ENCODE measurements at regions not wholly inside any gene's neighbourhood (a gene's known extent, or its start where the extent isn't known, plus 50 kb on each side); places are given as distances from the start of the nearest gene placed in this dataset.

GRCh38 chr2:105595536-105595935 lies 149.2 kb upstream of the NCK2 start:
- H3K4me1 ChIP-seq (ENCODE audit: control insufficient read depth, insufficient read depth, low read length), result peaks cover 15% of the 10 kb centered on the region
- no peak for DNase-seq
- peaks cover under 1% of the 10 kb centered on the region for H3K9me3 ChIP-seq (ENCODE audit: control insufficient read depth, low read depth, low read length)
- no peak overlapping the region for H3K27ac ChIP-seq (ENCODE audit: low read length)
- no peaks in the 10 kb centered on the region for H3K27me3 ChIP-seq (ENCODE audit: control insufficient read depth, insufficient read depth, low read length)
- H3K36me3 ChIP-seq (ENCODE audit: control insufficient read depth, insufficient read depth, low read length), result no peaks in the 10 kb centered on the region
- H3K4me3 ChIP-seq (ENCODE audit: low read length), result no peak overlapping the region
- no CpG with 5 or more reads among the region's 8 CpGs for WGBS (ENCODE audit: insufficient coverage, low lambda C conversion rate)

- Histone ChIP-seq H3K9me3 (ENCODE audit: control insufficient read depth, low read depth, low read length) (peaks cover 4% of the 10 kb centered on the region), H3K27me3 (ENCODE audit: control insufficient read depth, insufficient read depth, low read length) (no peaks in the 10 kb centered on the region), H3K27ac (ENCODE audit: low read length) (no peak overlapping the region), H3K4me3 (ENCODE audit: low read length) (no peak overlapping the region), H3K4me1 (ENCODE audit: control insufficient read depth, insufficient read depth, low read length) (peaks cover 13% of the 10 kb centered on the region), H3K36me3 (ENCODE audit: control insufficient read depth, insufficient read depth, low read length) (no peaks in the 10 kb centered on the region)
- 100% methylated on average over 1 of the region's 11 CpGs for WGBS (ENCODE audit: insufficient coverage, low lambda C conversion rate)
- no peak for DNase-seq
Observed at GRCh38 chr2:105593221-105593967, 151.3 kb upstream of the NCK2 start.

- Histone ChIP-seq H3K36me3 (ENCODE audit: control insufficient read depth, insufficient read depth, low read length) (no peaks in the 10 kb centered on the region), H3K27me3 (ENCODE audit: control insufficient read depth, insufficient read depth, low read length) (no peaks in the 10 kb centered on the region), H3K9me3 (ENCODE audit: control insufficient read depth, low read depth, low read length) (peaks cover 4% of the 10 kb centered on the region), H3K4me1 (ENCODE audit: control insufficient read depth, insufficient read depth, low read length) (peaks cover 13% of the 10 kb centered on the region), H3K4me3 (ENCODE audit: low read length) (no peak overlapping the region), H3K27ac (ENCODE audit: low read length) (peak overlapping the region; percentile 22)
- WGBS (ENCODE audit: insufficient coverage, low lambda C conversion rate), result 8% methylated on average over 2 of the region's 6 CpGs
- DNase-seq, result peak in 1 of 2 donors; percentile 66
Observed at GRCh38 chr2:105592288-105592687, 152.4 kb upstream of the NCK2 start.

DNA sequence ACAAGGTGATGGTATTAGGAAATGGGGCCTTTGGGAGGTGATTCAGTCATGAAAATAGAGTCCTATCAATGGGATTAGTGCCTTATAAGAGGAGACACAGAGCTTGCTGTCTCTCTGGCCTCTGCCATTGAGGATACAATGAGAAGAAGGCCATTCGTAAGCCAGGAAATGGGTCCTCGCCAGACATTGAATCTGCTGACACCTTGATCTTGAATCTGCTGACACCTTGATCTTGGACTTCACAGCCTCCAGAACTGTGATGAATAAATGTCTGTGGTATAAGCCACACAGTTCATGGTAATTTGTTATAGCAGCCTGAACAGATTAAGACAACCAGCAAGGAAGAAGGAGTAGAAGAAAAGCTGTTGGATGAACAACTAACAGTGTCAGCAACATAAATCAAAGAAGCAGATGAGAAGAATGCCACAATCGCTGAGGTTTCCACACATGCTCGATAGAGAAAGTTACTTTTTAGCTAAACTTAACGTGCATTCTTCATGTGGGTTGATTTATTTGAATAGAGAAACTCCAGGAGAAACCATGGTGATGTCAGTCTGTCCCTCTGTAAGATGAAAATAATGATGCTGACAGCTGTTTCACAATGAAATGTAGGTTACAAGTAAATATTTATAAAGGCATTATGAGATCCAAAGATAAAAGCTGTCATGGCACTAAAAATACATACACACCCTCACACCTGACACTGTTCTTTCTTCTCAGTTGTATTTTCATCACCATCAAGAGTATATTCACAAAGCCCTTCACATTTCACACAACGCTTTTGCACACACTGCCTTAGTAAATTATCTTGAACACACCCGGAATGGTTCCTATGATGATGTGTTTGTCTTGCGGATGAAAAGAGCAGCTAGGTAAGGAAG lies 153.7 kb upstream of the NCK2 start:
- H3K36me3 ChIP-seq (ENCODE audit: control insufficient read depth, insufficient read depth, low read length), result no peaks in the 10 kb centered on the region

DNA sequence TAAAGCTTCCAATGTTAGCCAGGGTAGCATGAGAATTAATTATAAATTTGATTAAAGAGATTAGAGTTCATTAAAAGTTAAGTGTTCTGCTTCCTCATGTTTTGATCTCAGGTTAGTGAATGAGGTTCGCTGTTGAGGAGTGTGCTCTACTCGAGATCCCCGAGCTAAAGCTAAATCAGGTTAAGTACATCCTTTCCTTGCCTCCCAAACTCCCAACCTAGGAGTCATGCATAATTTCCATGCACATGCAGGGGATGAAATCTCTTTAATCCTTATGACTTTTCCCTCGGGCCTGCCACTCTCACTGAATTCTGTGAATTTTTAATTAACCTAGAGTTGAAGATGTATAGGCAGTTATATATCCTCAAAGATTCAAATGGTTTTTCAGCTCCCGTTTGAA lies 156.1 kb upstream of the NCK2 start:
- no peak overlapping the region for H3K4me3 ChIP-seq (ENCODE audit: low read length)
- H3K4me1 ChIP-seq (ENCODE audit: control insufficient read depth, insufficient read depth, low read length), result peaks cover 15% of the 10 kb centered on the region
- no peak overlapping the region for H3K27ac ChIP-seq (ENCODE audit: low read length)
- 92% methylated on average over 2 of the region's 5 CpGs for WGBS (ENCODE audit: insufficient coverage, low lambda C conversion rate)
- H3K9me3 ChIP-seq (ENCODE audit: control insufficient read depth, low read depth, low read length), result peaks cover 4% of the 10 kb centered on the region
- no peaks in the 10 kb centered on the region for H3K27me3 ChIP-seq (ENCODE audit: control insufficient read depth, insufficient read depth, low read length)
- no peaks in the 10 kb centered on the region for H3K36me3 ChIP-seq (ENCODE audit: control insufficient read depth, insufficient read depth, low read length)
- DNase-seq, result no peak

More for the DNA sequence above, 153.7 kb upstream of the NCK2 start:
- Histone ChIP-seq H3K9me3 (ENCODE audit: control insufficient read depth, low read depth, low read length) (peaks cover 4% of the 10 kb centered on the region), H3K27me3 (ENCODE audit: control insufficient read depth, insufficient read depth, low read length) (no peaks in the 10 kb centered on the region), H3K27ac (ENCODE audit: low read length) (no peak overlapping the region), H3K4me3 (ENCODE audit: low read length) (no peak overlapping the region), H3K4me1 (ENCODE audit: control insufficient read depth, insufficient read depth, low read length) (peaks cover 13% of the 10 kb centered on the region)
- no peak for DNase-seq
- WGBS (ENCODE audit: insufficient coverage, low lambda C conversion rate), result 83% methylated on average over 5 of the region's 8 CpGs

DNA sequence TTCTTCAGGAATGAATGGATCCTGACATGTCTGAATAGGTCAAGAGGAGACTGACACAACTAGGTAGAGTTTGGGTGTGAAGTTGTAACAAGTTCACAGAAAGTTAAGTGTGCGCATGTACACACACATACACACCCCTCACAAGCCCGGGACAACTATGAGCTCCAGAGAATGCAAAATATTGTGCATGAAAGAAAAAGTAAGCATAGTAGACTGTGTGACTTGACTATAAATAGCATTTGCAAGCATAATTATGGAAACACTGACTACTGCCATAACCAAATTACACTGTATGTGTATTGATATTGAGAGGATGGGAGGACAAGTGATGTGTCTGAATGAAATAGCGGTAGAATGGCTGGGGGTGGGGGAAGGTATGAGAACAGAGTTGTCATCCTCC lies 157.1 kb upstream of the NCK2 start:
- Histone ChIP-seq H3K27me3 (ENCODE audit: control insufficient read depth, insufficient read depth, low read length) (no peaks in the 10 kb centered on the region), H3K9me3 (ENCODE audit: control insufficient read depth, low read depth, low read length) (peaks cover 4% of the 10 kb centered on the region), H3K4me1 (ENCODE audit: control insufficient read depth, insufficient read depth, low read length) (peaks cover 19% of the 10 kb centered on the region), H3K4me3 (ENCODE audit: low read length) (no peak overlapping the region), H3K27ac (ENCODE audit: low read length) (no peak overlapping the region), H3K36me3 (ENCODE audit: control insufficient read depth, insufficient read depth, low read length) (no peaks in the 10 kb centered on the region)
- WGBS (ENCODE audit: insufficient coverage, low lambda C conversion rate), result 100% methylated on average over 1 of the region's 3 CpGs
- DNase-seq, result no peak

GRCh38 chr2:105584435-105585010 lies 160.2 kb upstream of the NCK2 start:
- Histone ChIP-seq H3K27ac (ENCODE audit: low read length) (peak overlapping the region; percentile 95), H3K36me3 (ENCODE audit: control insufficient read depth, insufficient read depth, low read length) (no peaks in the 10 kb centered on the region), H3K9me3 (ENCODE audit: control insufficient read depth, low read depth, low read length) (no peaks in the 10 kb centered on the region), H3K27me3 (ENCODE audit: control insufficient read depth, insufficient read depth, low read length) (no peaks in the 10 kb centered on the region), H3K4me3 (ENCODE audit: low read length) (no peak overlapping the region), H3K4me1 (ENCODE audit: control insufficient read depth, insufficient read depth, low read length) (peaks cover 38% of the 10 kb centered on the region)
- 100% methylated on average over 1 of the region's 2 CpGs for WGBS (ENCODE audit: insufficient coverage, low lambda C conversion rate)
- peak in 1 of 2 donors; percentile 72 for DNase-seq

- Histone ChIP-seq H3K27me3 (ENCODE audit: control insufficient read depth, insufficient read depth, low read length) (no peaks in the 10 kb centered on the region), H3K27ac (ENCODE audit: low read length) (peak overlapping the region; percentile 95), H3K36me3 (ENCODE audit: control insufficient read depth, insufficient read depth, low read length) (no peaks in the 10 kb centered on the region), H3K4me3 (ENCODE audit: low read length) (no peak overlapping the region), H3K4me1 (ENCODE audit: control insufficient read depth, insufficient read depth, low read length) (peaks cover 38% of the 10 kb centered on the region), H3K9me3 (ENCODE audit: control insufficient read depth, low read depth, low read length) (no peaks in the 10 kb centered on the region)
- WGBS (ENCODE audit: insufficient coverage, low lambda C conversion rate), result no CpG with 5 or more reads among the region's 3 CpGs
- DNase-seq, result peak; percentile 93 to 97
Observed at GRCh38 chr2:105582952-105583660, 161.6 kb upstream of the NCK2 start.

DNA sequence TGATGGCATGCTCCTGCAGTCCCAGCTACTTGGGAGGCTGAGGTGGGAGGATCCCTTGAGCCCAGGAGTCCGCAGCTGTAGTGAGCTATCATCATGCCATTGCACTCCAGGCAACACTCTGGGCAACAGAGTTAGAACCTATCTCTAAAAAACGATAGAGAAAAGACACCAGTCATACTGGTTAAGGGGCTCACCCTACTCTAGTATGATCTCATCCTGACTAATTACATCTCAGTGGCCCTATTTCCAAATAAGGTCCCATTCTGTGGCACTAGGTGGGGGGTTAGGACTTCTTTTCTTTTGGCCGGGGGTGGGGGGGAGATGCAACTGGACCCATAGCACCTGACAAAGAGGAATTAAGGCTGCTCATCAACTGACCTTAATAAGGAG lies 163.2 kb upstream of the NCK2 start:
- Histone ChIP-seq H3K36me3 (ENCODE audit: control insufficient read depth, insufficient read depth, low read length) (no peaks in the 10 kb centered on the region), H3K9me3 (ENCODE audit: control insufficient read depth, low read depth, low read length) (no peaks in the 10 kb centered on the region), H3K4me3 (ENCODE audit: low read length) (no peak overlapping the region), H3K27me3 (ENCODE audit: control insufficient read depth, insufficient read depth, low read length) (no peaks in the 10 kb centered on the region), H3K27ac (ENCODE audit: low read length) (peak overlapping the region; percentile 95), H3K4me1 (ENCODE audit: control insufficient read depth, insufficient read depth, low read length) (peaks cover 42% of the 10 kb centered on the region)
- DNase-seq, result no peak
- WGBS (ENCODE audit: insufficient coverage, low lambda C conversion rate), result no CpG with 5 or more reads among the region's 3 CpGs
